VCaP (cell line): ENCODE measurements at regions not wholly inside any gene's neighbourhood (a gene's known extent, or its start where the extent isn't known, plus 50 kb on each side); places are given as distances from the start of the nearest gene placed in this dataset.

Experiments used
- H3K27ac ChIP-seq: fragments of 450-650 bp; 2 replicates; pipeline ENCODE4 v1.5.1; 2017
- TF ChIP-seq, protein P1 (sequence below): fragments of 450-650 bp; conservative IDR thresholded peaks from 2 replicates; pipeline ENCODE4 v1.5.1; 2017; ENCODE audit warnings: mild to moderate bottlenecking, moderate library complexity

DNA sequence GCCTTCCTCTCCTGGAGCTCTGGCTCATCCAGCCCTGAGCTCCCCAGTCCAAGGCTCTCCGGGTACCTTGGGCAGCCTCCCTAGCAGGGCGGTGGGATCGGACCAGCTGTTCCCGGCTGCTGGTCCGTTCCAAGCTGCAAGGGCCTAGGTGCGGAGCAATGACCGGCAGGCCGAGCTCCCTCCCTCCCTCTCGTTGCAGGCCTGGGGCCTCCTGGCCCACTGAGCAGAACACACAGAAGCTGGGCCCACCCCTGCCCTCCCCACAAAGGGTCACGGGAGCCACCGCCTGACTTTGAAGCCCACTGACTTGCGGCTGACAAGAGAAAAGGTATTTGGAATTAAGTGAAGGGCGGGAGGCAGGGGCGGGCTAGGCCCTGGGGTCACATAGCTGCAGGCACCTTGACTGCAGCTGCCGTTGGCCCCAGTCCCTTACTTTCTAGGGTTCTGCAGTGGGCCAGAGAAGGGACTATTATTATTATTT lies 104.7 kb upstream of the IER5L start:
- H3K27ac ChIP-seq: no peak overlapping the region
- TF ChIP-seq, protein P1, sequence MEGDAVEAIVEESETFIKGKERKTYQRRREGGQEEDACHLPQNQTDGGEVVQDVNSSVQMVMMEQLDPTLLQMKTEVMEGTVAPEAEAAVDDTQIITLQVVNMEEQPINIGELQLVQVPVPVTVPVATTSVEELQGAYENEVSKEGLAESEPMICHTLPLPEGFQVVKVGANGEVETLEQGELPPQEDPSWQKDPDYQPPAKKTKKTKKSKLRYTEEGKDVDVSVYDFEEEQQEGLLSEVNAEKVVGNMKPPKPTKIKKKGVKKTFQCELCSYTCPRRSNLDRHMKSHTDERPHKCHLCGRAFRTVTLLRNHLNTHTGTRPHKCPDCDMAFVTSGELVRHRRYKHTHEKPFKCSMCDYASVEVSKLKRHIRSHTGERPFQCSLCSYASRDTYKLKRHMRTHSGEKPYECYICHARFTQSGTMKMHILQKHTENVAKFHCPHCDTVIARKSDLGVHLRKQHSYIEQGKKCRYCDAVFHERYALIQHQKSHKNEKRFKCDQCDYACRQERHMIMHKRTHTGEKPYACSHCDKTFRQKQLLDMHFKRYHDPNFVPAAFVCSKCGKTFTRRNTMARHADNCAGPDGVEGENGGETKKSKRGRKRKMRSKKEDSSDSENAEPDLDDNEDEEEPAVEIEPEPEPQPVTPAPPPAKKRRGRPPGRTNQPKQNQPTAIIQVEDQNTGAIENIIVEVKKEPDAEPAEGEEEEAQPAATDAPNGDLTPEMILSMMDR: no peak

DNA sequence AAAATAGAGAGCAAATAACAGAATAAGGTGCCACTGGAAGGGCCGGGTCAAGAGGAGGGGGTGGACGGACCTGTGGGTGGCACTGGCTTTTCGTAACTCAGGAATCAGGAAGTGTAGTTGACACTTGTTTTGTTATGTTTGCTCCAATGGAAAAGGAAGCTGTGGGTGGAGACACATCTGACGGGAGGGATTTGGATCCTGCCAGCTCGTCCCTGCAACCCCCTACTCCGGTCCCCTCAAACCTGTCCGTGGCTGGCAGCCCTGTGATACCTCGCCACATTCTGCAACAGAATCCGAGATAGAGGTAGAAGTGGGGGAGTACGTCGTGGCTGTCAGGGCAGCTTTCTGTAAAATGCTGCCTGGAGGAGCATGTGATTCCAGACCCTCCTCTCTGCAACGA lies 104.2 kb upstream of the IER5L start:
- no peak overlapping the region for H3K27ac ChIP-seq
- TF ChIP-seq, protein P1: no peak

DNA sequence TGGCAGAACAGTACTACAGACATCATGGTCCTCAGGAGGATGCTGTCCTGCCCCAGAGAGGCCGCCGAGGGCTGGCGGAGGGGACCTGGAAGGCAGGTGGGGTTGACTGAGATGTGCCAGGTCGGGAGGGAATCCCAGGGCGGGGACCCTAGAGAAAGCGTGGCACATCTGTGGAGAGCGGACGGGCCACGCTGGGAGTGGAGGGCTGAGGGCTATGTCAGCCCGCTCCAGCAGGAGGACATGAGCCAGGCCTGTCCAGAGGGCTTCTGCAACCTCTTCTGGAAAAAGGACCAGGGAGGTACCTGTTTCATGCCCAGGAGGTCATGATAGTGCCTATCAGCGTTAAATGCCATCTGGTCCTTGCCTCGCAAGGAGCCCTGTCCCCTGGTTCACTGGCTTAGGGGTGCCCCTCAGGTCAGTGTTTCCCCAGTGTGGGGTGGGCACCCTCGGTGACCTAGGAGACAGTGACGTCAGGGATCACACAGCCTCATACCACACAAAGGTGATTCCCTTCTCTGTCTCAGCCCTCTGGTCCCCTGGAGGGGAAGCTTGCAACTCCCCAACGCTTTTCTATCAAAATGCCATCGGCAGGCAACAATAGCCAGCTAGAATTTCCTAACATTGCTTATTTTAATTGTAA lies 103.6 kb upstream of the IER5L start:
- TF ChIP-seq, protein P1: no peak
- no peak overlapping the region for H3K27ac ChIP-seq

DNA sequence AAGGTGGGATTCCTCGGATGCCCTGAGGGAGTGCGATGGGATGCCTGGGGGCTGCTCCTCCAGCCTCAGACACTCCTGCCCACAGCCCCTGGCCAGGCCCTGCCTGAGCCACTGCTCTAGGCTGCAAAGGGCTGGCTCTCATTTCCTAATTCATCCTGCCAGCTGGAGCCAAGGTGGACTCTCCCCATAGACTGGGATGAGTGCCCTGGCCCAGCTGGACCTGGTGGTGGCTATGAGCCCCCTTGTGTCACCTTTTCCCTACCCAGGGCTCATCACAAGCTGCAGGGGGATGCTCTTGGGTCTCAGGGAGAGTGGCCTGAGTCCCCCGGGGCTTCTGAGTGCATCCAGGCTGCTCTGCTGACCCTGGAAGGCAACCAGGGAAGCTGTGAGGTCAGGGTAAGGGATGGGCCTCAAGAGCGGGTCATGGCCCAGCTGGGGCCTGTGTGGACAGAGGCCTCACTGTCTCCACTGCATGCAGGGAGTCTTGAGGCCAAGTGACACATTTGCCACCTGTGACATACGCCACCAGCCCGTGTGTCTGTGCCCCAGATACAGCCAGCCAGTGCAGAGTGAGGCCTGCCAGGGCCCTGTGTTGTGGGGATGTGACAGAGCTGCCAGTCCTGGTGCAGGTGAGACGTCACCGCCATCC lies 102.7 kb upstream of the IER5L start:
- TF ChIP-seq, protein P1: no peak
- H3K27ac ChIP-seq: no peak overlapping the region

DNA sequence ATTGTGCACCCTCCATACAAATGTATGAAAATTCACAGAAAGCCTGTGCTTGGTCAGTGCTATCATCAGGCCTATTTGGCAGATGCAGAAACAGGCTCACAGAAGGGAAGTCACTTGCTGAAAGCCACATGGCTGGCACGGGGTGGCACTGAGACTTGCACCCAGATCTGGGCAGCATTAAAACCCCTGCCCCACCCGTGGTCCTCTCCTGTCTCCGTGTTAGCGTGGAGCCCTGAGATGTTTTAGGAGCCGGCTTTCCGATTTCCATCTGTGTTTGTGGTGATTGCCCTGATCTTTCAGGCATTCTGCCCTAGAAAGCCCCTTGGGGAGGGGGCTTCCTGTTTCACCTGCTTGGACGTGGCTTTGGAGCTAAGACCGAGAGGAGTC lies 102.2 kb upstream of the IER5L start:
- TF ChIP-seq, protein P1: no peak
- no peak overlapping the region for H3K27ac ChIP-seq

DNA sequence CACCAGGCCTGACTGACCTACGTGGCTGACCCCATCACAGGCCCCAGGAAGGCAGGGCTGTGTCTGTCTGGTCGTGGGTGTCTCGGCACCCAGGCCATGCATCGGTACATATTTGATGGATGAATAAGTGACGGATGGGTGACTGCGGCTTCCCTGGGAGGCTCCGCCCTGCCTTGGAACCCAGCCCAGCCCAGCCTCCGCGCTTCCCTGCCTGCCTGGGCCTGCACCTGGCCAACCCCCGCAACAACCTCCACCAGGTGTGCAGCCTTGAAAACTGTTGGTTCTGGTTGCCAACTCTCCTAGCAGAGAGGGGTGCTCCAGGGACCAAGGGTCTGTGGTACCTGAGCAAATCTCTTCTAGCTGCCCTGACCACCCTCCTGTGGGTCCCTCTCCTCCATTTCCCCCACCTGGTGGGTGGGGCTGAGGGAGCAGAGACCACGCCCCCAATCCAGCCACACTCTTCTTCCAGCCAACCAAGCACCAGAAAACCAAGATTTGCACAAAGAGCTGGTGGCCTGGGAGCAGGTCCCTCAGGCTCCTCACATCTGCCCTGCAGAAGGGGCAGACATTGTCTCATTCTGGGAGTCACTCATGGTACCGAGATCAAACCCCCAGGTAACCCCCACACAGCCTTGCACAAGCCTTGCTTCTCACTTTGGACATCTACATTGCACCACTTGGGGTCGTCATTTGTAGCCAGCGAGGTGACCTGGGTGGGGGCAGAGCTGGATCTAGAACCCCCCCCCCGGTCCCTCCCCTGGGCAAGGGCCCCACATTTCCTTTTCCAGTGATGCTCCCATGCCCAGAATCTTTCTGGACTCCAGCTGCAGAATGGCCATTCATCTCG lies 100.6 kb upstream of the IER5L start:
- no peak overlapping the region for H3K27ac ChIP-seq
- TF ChIP-seq, protein P1: no peak
